Vagina (tissue), 2 donors: ENCODE measurements at regions not wholly inside any gene's neighbourhood (a gene's known extent, or its start where the extent isn't known, plus 50 kb on each side); places are given as distances from the start of the nearest gene placed in this dataset.

Source experiments
- POLR2A ChIP-seq, 2 donors: fragments of 450-650 bp; IDR thresholded peaks; one replicate each; pipeline ENCODE4 v1.6.1; 2017; ENCODE audit warnings: antibody characterized with exemption in 2 of 2, mild to moderate bottlenecking in 2 of 2, moderate library complexity in 2 of 2
- TF ChIP-seq, protein P1 (sequence below), 3 experiments: fragments of 450-650 bp in 2 of 3; fragments of 200-600 bp in 1 of 3; sonication (generic) in 1 of 3; IDR thresholded peaks; one replicate each; pipeline ENCODE4 v1.5.1; 2017 to 2019; ENCODE audit warnings: antibody characterized with exemption in 3 of 3, mild to moderate bottlenecking in 2 of 3, moderate library complexity in 2 of 3

DNA sequence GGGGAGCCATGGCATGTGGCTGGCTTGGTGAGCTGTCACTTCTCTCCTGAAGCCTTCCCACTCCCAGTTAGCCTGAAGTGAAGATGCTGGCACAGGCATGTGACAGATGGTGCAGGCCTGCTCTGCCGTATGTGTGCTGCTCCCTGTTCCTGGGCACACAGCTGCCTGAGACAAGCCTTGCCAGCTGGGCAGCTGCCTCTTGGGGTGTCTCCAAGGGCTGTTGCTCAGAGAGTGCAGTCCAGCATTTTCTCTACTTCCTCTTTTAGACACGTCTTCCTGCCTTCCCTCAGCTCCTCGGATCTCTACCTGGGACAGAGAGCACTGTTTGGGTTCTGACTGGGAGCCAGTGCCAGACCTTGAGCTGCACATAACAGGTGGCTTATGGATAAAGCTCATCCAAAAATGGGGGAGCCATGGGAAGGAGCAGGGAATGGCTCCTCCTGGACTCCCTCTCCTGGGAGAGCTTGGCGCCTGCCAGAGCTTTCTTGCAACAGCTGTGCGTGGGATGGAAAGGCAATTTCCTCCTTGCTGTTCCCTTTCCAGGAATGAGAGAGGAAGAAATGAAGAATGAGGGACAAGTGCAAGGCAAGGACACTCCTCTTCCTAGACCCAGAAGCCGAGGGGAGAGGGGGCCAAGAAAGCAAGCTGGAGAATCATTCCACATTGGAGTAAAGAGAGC lies 132.9 kb downstream of the MSL3 start:
- TF ChIP-seq POLR2A (IDR thresholded peaks at IDR 0.05), result no peak
- TF ChIP-seq, protein P1, sequence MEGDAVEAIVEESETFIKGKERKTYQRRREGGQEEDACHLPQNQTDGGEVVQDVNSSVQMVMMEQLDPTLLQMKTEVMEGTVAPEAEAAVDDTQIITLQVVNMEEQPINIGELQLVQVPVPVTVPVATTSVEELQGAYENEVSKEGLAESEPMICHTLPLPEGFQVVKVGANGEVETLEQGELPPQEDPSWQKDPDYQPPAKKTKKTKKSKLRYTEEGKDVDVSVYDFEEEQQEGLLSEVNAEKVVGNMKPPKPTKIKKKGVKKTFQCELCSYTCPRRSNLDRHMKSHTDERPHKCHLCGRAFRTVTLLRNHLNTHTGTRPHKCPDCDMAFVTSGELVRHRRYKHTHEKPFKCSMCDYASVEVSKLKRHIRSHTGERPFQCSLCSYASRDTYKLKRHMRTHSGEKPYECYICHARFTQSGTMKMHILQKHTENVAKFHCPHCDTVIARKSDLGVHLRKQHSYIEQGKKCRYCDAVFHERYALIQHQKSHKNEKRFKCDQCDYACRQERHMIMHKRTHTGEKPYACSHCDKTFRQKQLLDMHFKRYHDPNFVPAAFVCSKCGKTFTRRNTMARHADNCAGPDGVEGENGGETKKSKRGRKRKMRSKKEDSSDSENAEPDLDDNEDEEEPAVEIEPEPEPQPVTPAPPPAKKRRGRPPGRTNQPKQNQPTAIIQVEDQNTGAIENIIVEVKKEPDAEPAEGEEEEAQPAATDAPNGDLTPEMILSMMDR (IDR thresholded peaks at IDR 0.05), result no peak
